ENCODE measurements at regions not wholly inside any gene's neighbourhood (a gene's known extent, or its start where the extent isn't known, plus 50 kb on each side); places are given as distances from the start of the nearest gene placed in this dataset.

DNA sequence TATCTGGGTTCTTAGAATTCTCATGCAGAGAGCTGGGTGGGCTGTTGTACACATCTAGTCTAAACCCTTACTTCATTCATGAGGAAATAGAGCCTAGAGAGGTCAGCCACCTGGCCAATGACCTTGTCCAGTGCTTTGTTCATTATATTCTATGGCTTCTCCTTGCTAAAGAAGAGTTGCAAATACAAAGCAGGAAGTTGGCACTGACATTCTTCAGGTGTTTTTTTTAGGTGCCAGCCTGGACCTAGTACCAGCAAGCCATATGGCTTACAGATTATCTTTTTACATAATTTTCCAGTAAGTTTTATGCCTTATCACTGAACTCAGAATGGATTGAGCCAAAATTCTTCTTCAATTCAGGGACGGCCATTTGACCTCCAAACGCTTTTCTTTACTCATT lies 54.7 kb upstream of the PGM2 start:
- DNase-seq: no peak

DNA sequence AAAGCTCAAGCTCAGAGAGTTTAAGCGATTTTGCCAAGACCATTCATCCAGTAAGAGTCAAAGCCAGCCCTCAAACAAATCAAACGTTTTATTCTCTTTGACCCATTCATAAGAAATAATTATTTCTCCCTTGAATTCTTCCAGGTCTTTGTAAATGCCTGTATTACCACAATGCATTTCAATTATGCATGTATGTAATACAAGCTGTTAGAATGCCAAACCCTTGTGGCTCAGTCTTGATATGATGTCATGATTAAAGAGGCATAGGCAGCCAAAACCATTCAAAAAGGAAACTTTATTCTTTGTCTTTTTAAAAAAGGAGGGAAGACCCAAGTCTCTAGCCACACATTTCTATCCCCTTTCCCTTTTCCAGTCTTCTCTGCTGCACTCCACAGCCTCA lies 56.5 kb upstream of the PGM2 start:
- no peak for DNase-seq

- DNase-seq: no peak
These were observed 57.0 kb upstream of the PGM2 start for GRCh38 chr4:37769391-37769989.

DNA sequence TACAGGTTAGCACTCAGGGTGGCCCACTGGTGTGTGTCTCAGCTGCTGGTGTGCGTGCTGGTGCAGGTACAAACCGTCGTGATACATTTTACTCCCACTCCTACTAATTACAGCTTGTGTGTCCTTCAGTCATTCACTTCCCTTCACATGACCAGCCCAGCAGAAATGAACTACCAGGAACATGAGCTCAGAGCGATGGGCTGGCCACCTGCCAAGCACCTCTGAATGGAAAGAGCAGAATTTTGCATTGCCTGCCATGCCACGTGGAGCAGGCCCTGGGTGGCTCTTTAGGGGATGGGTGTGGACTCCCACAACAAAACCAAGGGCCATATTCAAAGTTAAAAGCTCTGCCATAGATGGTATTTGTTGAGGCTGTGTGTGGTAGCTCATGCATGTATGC lies 58.9 kb upstream of the PGM2 start:
- no peak for DNase-seq

- no peak for DNase-seq
These were observed 59.5 kb upstream of the PGM2 start for GRCh38 chr4:37767019-37767418.

DNA sequence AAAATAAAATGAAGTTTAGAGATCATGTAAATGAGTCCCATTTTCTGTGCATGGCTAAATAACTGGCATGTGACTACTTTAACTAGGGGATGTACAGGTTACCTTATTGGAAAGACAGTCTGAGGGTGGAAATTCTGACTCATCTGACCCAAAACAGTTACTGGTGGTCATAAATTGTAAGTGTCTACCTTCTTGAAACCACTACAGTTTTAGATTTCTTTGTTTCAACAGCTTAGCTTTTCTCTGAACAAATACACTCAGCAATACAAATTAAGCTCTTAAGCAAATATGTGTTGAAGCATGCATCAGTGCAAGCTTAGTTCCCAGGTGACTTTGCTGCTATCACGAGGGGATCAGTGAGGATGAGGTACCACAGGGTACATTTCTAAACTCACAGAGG lies 60.7 kb upstream of the PGM2 start:
- DNase-seq: no peak

DNA sequence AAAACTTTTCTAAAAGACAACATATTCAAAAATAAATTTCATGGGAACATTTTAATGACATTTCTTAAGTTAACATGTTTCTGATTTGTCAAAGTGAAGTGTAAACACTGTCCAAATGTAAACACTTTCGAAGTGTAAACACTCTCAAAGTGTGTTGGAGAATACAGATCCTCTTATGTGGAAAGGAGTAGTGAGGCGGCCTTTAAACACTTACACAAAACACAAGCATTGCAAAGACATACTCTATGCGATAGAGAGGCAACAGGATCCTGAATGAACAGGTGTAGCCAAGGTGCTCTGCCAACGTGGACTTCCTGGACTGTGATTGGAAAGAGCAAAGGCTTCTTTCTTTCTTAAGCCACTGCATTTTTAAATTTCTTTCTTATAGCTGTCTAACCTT lies 62.7 kb upstream of the PGM2 start:
- no peak for DNase-seq

DNA sequence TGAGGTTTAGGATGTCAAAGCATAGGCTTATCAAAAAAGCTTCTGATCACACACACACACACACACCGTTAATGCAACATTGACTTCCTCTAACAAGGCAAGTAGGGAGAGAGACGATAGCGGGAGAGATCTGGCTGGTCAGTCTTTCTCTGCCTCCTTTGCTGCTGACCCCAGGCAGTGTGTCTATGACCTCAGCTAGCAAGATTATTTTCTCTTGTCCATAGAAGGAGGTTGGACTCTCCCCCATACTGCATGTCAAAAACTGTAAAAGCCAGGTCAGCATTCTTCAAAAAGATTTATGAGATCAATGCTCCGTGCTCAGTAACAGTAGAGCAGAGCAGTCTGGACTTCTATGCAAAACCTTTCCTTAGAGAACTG lies 63.5 kb upstream of the PGM2 start:
- no peak for DNase-seq

GRCh38 chr4:37762294-37762990 lies 64.0 kb upstream of the PGM2 start:
- DNase-seq: no peak

DNA sequence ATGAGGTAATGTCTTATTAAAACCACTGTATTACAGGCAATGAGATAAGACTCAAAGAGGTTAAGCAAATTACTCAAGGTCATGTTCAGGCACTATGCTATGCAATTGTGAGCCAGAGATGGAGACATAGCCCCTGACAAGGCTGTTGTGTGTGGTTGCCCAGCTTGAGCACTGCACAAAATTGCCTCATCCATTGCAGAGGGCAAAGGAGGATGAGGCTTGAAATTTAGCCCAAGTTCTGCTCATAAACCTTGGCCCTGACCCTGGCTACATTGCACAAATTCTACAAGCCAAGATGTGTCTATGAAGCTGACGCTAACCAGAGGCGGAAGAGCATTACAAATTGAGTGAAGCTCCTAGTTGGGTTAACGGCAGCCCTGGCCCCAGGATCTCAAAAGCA lies 65.6 kb upstream of the PGM2 start:
- DNase-seq: no peak

- no peak for DNase-seq
These were observed 66.7 kb upstream of the PGM2 start for GRCh38 chr4:37759833-37760232.

DNA sequence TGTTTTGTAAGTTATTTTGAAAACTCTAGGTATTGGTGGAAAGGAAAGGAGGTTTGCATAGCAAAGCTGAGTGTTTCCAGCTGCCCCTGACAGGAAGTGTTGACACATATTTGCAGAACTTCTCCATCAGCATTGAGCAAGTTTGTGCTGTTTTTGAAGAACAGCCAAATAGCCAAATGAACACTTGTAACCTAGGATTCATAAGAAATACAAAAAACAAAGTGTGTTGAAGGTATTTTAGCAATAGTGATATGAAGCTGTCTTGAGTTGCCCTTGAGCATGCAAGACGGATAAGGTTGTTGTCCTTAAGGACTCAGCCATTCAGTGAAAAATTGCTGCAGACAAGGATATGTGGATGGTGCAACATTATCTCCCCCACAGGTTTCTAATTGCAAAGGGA lies 68.3 kb upstream of the PGM2 start:
- DNase-seq: no peak

- DNase-seq: no peak
These were observed 68.7 kb upstream of the PGM2 start for GRCh38 chr4:37757761-37758160.

- DNase-seq: no peak
These were observed 69.4 kb upstream of the PGM2 start for GRCh38 chr4:37757121-37757520.

DNA sequence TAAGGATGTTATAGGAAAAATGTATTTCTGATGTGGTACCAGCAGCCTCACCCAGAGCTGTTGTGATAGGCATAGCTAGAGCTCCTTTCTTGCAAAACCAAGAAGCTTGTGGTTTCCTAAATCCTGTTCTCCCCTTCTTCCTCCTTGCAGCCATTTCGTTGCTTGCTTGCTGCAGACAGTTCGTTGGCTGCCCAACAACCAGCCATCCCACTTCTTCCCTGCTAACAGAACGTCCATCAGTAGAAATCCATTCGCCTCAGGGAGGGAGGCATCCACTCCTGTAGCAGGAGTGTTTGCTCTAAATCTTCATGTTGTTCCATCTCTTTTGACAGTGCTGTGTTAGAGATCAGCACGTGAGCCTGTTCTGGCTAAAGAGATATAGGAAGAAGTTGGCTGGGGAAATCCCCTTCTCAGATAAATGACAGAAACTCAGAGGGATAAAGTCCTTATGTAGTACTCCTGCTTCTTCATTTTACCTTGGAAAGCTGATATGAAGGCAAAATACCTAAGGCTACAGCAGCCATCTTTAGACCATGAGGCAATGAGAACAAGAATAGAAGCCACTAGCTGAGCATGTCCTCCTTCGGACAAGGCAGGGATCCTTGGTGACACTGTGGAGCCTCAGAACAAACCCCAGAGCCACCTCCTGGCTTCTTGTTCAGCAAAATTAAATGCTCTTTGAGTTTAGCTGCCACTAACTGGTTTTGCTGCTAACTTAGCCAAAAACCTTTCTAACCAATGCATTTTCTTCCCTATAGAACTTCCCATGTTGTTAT lies 68.4 kb upstream of the RELL1 start:
- no peak for DNase-seq

GRCh38 chr4:37749398-37749988 lies 63.3 kb upstream of the RELL1 start:
- no peak for DNase-seq

GRCh38 chr4:37748485-37748884 lies 62.3 kb upstream of the RELL1 start:
- no peak for DNase-seq

- no peak for DNase-seq
These were observed 61.7 kb upstream of the RELL1 start for GRCh38 chr4:37747772-37748330.

- peak; percentile 6 for DNase-seq
These were observed 60.7 kb upstream of the RELL1 start for GRCh38 chr4:37746852-37747251.

DNA sequence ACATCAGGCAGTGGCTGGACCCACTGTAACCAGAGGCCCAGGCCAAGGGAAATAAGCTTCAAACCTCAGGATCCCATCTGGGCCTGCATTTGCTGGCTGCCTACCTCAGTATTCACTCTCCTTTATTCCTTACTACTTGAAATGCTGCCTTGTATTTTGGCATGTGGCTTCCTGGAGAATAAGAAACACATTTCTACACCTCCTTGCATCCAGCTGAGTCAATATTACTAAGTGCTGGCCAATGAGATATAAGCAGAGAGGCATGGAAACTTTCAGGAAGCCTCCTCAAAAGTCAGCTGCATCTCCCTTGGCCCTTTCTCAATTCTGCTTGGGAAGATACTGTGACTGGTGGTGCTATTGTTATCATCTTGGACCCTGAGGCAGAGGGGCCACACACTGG lies 59.8 kb upstream of the RELL1 start:
- DNase-seq: no peak

DNA sequence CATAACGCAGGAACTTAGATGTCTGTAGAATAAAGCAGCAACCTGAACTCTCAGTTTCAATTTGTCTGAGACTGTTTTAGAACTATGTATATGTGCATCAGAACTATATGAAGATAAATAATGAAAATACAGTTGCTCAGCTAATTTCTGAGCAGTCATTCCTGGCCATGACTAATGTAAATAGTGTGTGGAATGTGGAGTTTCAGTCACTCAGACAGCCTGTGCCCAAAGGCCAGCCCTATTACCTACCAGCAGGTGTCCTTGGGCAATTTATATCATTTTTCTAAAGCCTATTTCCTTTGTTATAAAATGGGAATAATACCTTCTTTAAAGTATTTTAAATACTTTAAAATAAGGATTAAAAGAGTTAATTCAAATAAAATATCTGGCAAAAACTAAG lies 56.0 kb upstream of the RELL1 start:
- no peak for DNase-seq

DNA sequence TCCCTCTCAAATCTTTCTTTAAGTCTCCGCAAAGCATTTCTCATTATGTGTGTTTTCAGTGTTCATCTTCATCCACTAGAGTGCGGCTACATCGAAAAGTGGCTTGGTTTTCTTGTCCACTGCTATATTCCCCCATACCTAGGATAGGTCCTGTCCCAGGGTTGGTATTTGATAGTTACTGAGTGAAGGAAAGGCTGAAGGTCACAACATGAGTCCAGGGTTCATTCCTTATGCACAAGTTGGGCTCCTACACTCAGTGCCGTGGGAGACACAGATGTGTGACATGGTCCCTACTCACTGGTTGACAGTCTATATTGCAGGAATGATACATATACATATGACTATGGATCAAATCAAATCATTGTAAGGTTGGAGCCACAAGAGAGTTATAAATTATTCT lies 55.4 kb upstream of the RELL1 start:
- DNase-seq: no peak

- no peak for DNase-seq
These were observed 54.4 kb upstream of the RELL1 start for GRCh38 chr4:37740546-37740945.

GRCh38 chr4:37737466-37737865 lies 51.3 kb upstream of the RELL1 start:
- no peak for DNase-seq
